ENCODE measurements at regions not wholly inside any gene's neighbourhood (a gene's known extent, or its start where the extent isn't known, plus 50 kb on each side); places are given as distances from the start of the nearest gene placed in this dataset.
"Not testable (repeated sequence)": the region's sequence is repeated elsewhere in the genome, so short reads cannot be mapped to it uniquely, and the experiment has no call there.

DNA sequence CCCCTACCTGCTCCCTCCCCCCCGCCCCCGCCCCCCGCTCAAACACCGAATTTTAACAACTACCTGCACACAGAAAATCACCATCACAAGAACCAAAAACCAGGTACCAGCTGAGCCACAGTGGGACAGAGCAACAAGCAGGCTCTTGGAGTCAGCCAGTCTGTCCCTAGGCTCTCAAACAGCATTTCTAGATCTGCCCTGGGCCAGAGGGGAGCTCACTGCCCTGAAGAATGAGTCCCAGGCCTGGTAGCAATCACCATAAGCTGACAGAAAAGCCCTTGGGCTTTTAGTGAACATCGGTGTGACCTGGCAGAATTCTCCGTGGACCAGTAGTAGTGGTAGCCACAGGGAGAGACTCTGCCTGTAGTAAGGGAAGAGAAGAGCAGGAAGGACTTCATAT is 58.3 kb downstream of the C11orf87 start:
- DNase-seq (ENCODE audit: low read depth) = no peak

DNA sequence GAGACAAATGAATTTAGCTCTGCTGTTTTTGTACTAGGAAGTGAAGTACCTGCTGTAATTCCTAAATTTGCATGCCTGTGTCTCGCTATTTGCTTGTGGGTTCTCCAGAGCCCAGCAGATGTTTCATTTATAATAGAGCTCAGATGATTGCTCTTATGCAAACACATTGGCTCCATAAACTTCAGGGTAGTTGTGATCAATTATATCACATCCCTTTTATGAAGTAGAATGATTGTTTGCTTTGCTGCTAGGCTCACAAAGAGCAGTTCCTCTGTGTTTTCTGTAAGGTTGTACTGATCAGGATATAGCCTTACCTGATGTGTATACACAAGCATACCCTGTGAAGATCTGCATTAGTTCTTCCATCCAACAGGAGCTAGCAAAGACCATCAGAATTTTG is 64.1 kb downstream of the C11orf87 start:
- no peak for DNase-seq (ENCODE audit: low read depth)

GRCh38 chr11:109490953-109491635 is 69.1 kb downstream of the C11orf87 start:
- DNase-seq (ENCODE audit: low read depth) = no peak

- DNase-seq (ENCODE audit: low read depth) = no peak
Measured at GRCh38 chr11:109506115-109506514, 84.1 kb downstream of the C11orf87 start.

DNA sequence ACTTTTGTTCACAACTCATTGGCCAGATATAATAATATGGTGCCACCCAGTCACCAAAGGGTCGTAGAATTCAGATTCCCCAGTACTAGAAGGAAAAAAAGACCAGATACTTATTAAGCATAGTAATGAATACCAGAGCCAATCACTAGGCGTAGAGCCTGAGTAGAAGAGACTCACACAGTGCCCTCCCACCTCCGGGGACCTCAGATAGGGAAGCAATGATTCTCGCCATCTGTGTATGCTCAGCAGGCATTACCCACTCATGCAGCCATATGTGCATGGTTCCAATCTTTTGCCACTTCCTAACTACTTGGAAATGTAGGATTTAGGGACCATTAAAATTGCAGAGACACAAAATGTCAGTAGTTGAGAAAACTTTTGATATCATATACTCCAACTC is 85.3 kb downstream of the C11orf87 start:
- no peak for DNase-seq (ENCODE audit: low read depth)

DNA sequence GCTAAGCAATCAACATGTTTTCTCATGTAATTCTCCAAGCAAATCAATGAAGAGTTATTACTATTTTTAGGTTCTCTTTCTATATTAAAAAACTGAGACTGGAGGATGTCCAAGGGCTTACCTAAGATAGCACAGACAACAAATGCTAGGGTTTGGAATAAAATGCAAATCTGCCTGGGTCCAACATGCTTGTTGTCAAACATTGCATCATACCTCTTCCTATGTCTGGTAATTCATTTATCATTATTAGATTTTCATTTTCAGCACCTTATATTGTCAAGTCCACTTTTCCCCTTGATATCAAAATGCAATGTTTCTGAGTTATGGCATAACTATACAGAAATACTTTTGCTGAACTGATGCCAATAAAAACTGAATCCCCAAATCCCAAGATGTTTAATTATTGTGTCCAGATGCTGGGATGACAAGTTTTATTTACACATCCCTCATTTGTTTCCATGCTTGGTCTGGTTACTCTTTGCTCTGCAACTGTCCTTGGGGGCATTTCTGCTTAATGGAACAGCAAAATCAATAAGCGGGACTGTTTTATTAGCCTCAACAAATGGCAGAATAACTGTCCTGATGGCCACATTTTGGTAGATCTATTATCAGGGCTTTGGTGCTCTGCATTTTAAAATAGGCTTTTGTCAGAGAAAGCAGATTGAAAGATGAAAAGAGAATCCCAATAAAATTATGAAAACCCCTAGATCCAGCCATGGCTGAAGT is 86.0 kb downstream of the C11orf87 start:
- DNase-seq (ENCODE audit: low read depth) = no peak

DNA sequence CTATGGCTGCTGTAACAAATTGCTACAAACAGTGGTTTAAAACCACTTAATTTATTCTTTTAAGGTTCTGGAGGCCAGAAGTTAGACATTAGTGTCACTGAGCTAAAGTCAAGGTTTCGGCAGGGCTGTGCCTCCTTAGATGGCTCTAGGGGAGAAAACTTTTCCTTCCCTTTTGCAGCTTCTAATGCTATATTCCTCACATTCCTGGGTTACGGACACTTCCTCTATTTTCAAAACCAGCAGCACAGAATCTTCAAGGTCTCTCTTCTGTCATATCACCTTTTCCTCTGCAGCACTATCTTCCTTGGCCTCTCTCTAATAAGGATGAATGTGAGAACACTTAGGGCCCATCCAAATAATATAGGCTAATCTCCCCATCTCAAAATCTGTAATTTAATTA is 87.0 kb downstream of the C11orf87 start:
- no peak for DNase-seq (ENCODE audit: low read depth)

DNA sequence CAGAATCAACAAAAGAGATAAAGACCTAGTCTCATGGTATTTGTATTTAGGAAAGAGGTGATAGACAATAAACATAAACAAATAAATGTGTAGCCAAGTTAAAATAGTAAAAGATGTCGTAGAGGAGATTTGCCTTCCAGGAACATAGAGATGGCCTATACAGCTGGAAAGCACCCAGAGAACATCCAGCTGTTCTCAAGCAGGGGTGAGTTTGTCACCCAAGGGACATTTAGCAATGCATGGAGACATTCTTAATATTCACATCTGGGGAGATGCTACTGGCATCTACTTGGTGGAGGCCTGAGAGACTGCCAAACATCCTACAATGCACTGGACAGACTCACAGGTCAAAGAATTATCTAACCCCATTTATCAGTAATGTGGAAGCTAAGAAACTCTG is 88.3 kb downstream of the C11orf87 start:
- no peak for DNase-seq (ENCODE audit: low read depth)

DNA sequence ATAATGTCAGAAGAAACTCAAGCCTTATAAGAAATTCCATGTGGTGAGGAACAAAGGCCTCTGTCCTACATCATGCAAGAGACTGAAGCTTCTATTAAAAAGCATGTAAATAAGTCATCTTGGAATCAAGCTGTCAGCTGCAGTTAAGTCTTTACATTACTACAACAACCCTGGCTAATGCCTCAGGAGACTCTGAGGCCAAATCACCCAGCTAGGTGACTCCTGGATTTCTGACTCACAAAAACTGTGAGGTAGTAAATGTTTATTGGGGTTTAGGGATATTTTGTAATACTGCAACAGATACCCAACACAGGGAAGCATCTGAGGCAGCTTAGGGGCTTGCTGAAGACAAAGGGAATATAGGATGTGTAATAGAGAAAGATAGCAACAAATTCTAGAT is 89.6 kb downstream of the C11orf87 start:
- no peak for DNase-seq (ENCODE audit: low read depth)

GRCh38 chr11:109512249-109512648 is 90.3 kb downstream of the C11orf87 start:
- DNase-seq (ENCODE audit: low read depth) = no peak

- DNase-seq (ENCODE audit: low read depth) = no peak
Measured at GRCh38 chr11:109512680-109513079, 90.7 kb downstream of the C11orf87 start.

DNA sequence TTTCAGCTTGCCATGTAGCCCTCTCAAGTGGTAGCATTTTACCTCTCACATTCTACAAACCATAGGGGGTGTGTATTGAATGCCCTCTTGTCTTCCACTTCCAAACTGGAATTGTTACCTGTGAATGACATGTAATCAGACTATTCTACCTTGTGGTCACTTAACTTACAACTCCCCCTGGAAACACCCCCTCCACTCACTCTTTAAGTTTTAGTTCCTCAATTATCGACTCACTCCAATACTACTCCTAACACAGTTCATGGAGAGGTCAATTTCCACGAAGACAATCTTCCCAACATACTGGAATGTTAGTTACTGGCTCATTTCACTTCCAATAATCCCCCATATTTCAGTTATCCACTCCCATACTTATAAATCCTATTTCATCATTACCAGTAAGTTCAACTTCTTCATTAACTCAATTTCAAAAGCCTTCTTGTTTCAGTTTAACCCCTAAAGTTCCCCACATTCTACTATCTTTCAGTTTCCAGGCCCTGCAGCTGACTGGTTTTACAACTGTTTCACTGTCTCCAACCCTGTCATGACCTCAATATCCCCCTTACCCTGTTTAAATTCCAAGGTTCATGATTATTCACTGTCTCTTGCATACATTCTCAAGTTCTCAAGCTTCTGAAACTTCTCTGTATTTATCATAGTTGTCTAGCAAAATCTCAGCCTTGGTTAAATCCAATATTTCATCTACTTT is 92.5 kb downstream of the C11orf87 start:
- DNase-seq (ENCODE audit: low read depth) = no peak

DNA sequence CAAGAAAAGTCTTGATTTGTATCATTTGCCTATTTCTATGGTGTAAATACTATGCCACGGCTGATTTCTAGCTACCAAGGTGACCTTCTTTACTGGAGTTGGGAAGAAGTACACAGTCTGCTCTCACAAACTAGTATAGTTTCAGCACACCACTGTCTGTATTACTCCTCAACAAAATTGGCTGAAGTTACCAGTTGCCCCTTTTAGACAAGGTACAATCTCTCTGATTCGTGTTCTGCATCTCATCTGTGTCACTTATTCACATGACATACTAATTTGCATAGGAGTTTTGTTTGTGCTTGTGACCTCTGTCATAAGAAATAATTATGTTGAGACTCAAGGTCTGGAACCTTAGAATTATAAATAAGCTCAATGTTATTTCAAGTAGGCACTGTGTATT is 97.3 kb downstream of the C11orf87 start:
- no peak for DNase-seq (ENCODE audit: low read depth)

GRCh38 chr11:109521571-109522086 is 99.6 kb downstream of the C11orf87 start:
- DNase-seq (ENCODE audit: low read depth) = no peak

DNA sequence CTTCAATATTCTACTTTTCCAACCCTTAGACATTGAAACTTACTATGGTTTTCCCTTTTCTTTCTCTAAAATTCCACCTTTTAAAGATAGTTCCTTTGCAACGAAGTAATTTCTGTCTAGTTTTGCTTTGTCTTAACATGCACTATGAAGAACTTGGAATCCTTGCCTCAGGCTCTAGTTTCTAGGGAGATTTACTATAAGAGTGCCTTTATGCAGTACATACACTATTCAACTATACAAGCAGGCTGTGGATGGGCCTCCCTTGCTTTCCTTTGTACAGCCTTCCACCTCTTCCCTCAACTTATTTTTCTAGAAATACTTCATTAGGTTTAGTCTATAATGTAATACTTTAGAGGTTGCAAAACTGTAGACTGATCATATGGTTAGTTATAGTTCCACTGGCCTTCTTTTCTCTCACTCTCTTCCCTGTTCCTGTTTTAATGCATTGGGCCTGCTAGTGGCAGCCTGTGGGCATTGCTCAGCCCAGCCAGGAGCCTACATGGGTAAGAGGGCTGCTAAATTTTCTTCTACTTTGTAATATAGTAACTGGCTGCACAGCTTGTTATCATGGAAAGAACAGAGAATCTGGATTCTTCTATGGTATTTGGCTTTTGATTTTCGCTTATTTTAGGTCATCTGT is 100.2 kb downstream of the C11orf87 start:
- DNase-seq (ENCODE audit: low read depth) = no peak

DNA sequence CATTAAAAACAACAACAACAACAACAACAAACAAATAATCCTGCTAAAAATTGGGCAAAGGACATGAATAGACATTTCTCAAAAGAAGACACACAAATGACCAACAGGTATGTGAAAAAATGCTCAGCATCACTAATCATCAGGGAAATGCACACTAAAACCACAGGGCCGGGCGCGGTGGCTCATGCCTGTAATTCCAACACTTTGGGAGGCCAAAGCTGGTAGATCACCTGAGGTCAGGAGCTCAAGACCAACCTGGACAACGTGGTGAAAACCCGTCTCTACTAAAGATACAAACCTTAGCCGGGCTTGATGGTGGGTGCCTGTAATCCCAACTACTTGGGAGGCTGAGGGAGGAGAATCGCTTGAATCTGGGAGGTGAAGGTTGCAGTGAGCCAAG is 103.6 kb downstream of the C11orf87 start:
- DNase-seq (ENCODE audit: low read depth) = not testable (repeated sequence)

DNA sequence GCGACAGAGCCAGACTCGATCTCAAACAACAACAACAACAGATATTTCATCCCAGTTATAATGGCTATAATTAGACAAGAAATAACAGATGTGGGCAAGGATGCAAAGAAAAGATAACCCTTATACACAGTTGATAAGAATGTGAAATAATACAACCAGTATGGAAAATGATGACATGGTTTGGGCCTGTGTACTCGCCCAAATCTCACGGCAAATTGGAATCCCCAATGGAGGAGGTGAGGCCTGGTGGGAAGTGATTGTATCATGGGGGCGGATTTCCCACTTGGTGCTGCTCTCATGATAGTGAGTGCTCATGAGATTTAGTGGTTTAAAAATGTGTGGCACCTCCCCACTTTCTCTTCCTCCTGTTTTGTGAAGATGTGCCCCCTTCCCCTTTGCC is 104.1 kb downstream of the C11orf87 start:
- no peak for DNase-seq (ENCODE audit: low read depth)

- no peak for DNase-seq (ENCODE audit: low read depth)
Measured at GRCh38 chr11:109526931-109527330, 104.9 kb downstream of the C11orf87 start.

DNA sequence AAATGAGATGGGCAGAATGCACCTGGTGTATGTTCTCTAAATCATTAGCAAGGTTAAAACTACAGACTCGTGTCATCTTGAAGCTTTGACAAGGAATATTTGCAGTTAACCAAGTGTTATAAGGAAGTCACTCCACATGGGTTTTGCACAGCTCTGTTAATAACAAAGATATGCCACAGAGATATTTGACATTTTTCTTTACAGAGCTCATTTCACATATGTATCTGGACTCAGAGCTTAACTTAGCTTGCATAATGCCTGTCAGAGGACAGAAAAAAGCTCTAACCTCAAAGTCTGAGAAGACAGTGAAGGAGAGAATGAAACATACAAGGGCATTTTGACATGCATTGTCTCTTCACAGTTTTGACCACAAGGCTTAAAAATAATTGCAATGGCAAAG is 105.5 kb downstream of the C11orf87 start:
- no peak for DNase-seq (ENCODE audit: low read depth)

GRCh38 chr11:109547356-109548027 is 125.5 kb downstream of the C11orf87 start:
- no peak for DNase-seq (ENCODE audit: low read depth)

- DNase-seq (ENCODE audit: low read depth) = no peak
Measured at GRCh38 chr11:109552376-109552775, 130.4 kb downstream of the C11orf87 start.

DNA sequence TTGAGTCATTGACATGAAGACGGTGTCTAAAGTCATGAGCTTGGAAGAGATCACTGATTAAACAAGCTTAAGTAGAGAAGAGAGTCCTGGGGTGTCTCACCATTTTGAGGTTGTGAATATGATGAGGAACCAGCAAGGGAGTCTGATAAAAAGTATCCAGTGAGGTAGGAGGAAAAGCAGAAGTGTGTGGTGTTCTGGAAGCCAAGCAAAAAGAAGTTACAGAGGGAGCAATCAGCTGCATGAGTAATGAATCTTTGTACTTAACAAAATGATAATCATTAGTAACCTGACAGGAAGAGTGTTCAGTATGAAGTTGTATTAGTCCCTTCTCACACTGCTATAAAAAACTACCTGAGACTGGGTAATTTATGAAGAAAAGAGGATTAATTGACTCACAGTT is 131.3 kb downstream of the C11orf87 start:
- no peak for DNase-seq (ENCODE audit: low read depth)

All from stimulated activated CD8-positive, alpha-beta memory T cell treated with anti-CD3 and anti-CD28 coated beads, Interleukin-15, amount 100 ng/mL, for 1 hour (primary cell).